ENCODE measurements at regions not wholly inside any gene's neighbourhood (a gene's known extent, or its start where the extent isn't known, plus 50 kb on each side); places are given as distances from the start of the nearest gene placed in this dataset.

- Histone ChIP-seq H4K20me1 (ENCODE audit: control insufficient read depth, insufficient read depth, low read depth, low read length) (no peaks in the 10 kb centered on the region), H3K4me1 (ENCODE audit: control insufficient read depth, low read length) (no peaks in the 10 kb centered on the region), H3K27me3 (ENCODE audit: control insufficient read depth, low read length) (no peaks in the 10 kb centered on the region; the same call in 1 of the 2 replicates), H3K9me3 (ENCODE audit: control insufficient read depth, insufficient read depth, low read length) (peaks cover 4% of the 10 kb centered on the region; the same call in 1 of the 2 replicates), H3K36me3 (ENCODE audit: control insufficient read depth, low read length) (no peaks in the 10 kb centered on the region), H3K4me3 (ENCODE audit: low read length) (no peak overlapping the region), H3K79me2 (ENCODE audit: control insufficient read depth, low read length) (no peaks in the 10 kb centered on the region), H3K4me2 (ENCODE audit: low read length) (no peak overlapping the region), H3K27ac (ENCODE audit: low read depth, low read length) (no peak overlapping the region), H3K9me2 (replicated peaks; ENCODE audit: control insufficient read depth, low read length) (no peaks in the 10 kb centered on the region), H3F3A (ENCODE audit: control insufficient read depth, insufficient read depth) (no peaks in the 10 kb centered on the region)
- TF ChIP-seq, protein P1, sequence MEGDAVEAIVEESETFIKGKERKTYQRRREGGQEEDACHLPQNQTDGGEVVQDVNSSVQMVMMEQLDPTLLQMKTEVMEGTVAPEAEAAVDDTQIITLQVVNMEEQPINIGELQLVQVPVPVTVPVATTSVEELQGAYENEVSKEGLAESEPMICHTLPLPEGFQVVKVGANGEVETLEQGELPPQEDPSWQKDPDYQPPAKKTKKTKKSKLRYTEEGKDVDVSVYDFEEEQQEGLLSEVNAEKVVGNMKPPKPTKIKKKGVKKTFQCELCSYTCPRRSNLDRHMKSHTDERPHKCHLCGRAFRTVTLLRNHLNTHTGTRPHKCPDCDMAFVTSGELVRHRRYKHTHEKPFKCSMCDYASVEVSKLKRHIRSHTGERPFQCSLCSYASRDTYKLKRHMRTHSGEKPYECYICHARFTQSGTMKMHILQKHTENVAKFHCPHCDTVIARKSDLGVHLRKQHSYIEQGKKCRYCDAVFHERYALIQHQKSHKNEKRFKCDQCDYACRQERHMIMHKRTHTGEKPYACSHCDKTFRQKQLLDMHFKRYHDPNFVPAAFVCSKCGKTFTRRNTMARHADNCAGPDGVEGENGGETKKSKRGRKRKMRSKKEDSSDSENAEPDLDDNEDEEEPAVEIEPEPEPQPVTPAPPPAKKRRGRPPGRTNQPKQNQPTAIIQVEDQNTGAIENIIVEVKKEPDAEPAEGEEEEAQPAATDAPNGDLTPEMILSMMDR (IDR thresholded peaks at IDR 0.05; ENCODE audit: low read depth, low read length, poor library complexity, severe bottlenecking): no peak
- no peak for TF ChIP-seq EZH2phosphoT487 (IDR thresholded peaks at IDR 0.05; ENCODE audit: borderline replicate concordance, low read length)
These were observed 270.7 kb upstream of the MOCS1 start for GRCh38 chr6:40205004-40205403.

- no peaks in the 10 kb centered on the region for H3K9me2 ChIP-seq (replicated peaks; ENCODE audit: control insufficient read depth, low read length)
- H3K36me3 ChIP-seq (ENCODE audit: control insufficient read depth, low read length): no peaks in the 10 kb centered on the region
- no peaks in the 10 kb centered on the region for H4K20me1 ChIP-seq (ENCODE audit: control insufficient read depth, insufficient read depth, low read depth, low read length)
- no peaks in the 10 kb centered on the region for H3K9me3 ChIP-seq (ENCODE audit: control insufficient read depth, insufficient read depth, low read length)
- H3K27ac ChIP-seq (ENCODE audit: low read depth, low read length): no peak overlapping the region
- H3F3A ChIP-seq (ENCODE audit: control insufficient read depth, insufficient read depth): no peaks in the 10 kb centered on the region
- H3K27me3 ChIP-seq (ENCODE audit: control insufficient read depth, low read length): no peaks in the 10 kb centered on the region
- no peaks in the 10 kb centered on the region for H3K79me2 ChIP-seq (ENCODE audit: control insufficient read depth, low read length)
- no peak overlapping the region for H3K4me3 ChIP-seq (ENCODE audit: low read length)
- H3K4me2 ChIP-seq (ENCODE audit: low read length): no peak overlapping the region
- TF ChIP-seq EZH2phosphoT487 (IDR thresholded peaks at IDR 0.05; ENCODE audit: borderline replicate concordance, low read length): no peak
- TF ChIP-seq, protein P1 (IDR thresholded peaks at IDR 0.05; ENCODE audit: low read depth, low read length, poor library complexity, severe bottlenecking): no peak
- H3K4me1 ChIP-seq (ENCODE audit: control insufficient read depth, low read length): no peaks in the 10 kb centered on the region
These were observed 263.1 kb upstream of the MOCS1 start for GRCh38 chr6:40197371-40197770.

GRCh38 chr6:40196135-40196518, 261.9 kb upstream of the MOCS1 start:
- Histone ChIP-seq H3F3A (ENCODE audit: control insufficient read depth, insufficient read depth) (no peaks in the 10 kb centered on the region), H3K27me3 (ENCODE audit: control insufficient read depth, low read length) (no peaks in the 10 kb centered on the region), H3K4me3 (ENCODE audit: low read length) (no peak overlapping the region), H3K27ac (ENCODE audit: low read depth, low read length) (no peak overlapping the region), H3K9me2 (replicated peaks; ENCODE audit: control insufficient read depth, low read length) (no peaks in the 10 kb centered on the region), H3K4me1 (ENCODE audit: control insufficient read depth, low read length) (no peaks in the 10 kb centered on the region), H3K9me3 (ENCODE audit: control insufficient read depth, insufficient read depth, low read length) (no peaks in the 10 kb centered on the region), H3K79me2 (ENCODE audit: control insufficient read depth, low read length) (no peaks in the 10 kb centered on the region), H3K4me2 (ENCODE audit: low read length) (no peak overlapping the region), H4K20me1 (ENCODE audit: control insufficient read depth, insufficient read depth, low read depth, low read length) (no peaks in the 10 kb centered on the region), H3K36me3 (ENCODE audit: control insufficient read depth, low read length) (no peaks in the 10 kb centered on the region)
- TF ChIP-seq, protein P1 (IDR thresholded peaks at IDR 0.05; ENCODE audit: low read depth, low read length, poor library complexity, severe bottlenecking): no peak
- TF ChIP-seq EZH2phosphoT487 (IDR thresholded peaks at IDR 0.05; ENCODE audit: borderline replicate concordance, low read length): no peak
